GM12892 (cell line): ENCODE measurements at regions not wholly inside any gene's neighbourhood (a gene's known extent, or its start where the extent isn't known, plus 50 kb on each side); places are given as distances from the start of the nearest gene placed in this dataset.

ENCODE experiments used
- POLR2A ChIP-seq: IDR thresholded peaks from 2 replicates; pipeline ENCODE4 v1.6.1; 2011; ENCODE audit warnings: low read depth, low read length, control low read depth
- TAF1 ChIP-seq: IDR thresholded peaks from 2 replicates; pipeline ENCODE4 v1.6.1; 2011; ENCODE audit warnings: low read depth, mild to moderate bottlenecking, control low read depth, low read length, borderline replicate concordance

DNA sequence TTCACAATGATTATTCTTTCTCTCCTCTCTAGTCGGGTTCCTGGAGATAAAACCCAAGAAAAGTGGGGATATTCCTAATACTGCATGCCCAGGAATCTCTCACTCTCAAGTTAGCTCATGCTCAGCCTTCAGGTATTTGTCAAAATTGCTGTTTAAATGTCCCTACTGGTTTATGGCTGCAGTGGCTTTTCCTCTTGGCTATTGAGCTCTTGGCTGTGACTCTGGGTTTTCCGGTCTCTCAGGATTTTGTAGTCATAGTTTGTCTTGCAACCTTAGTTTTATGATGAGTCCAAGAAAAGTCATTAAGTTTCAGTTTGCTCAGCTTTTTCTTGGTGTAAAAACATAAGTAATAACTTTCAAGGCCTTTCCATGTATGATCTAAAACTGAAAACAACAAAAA, 820.7 kb upstream of the HS6ST1 start:
- TF ChIP-seq POLR2A (no peak), TAF1 (no peak)
